BLaER1 (cell line): ENCODE measurements at regions not wholly inside any gene's neighbourhood (a gene's known extent, or its start where the extent isn't known, plus 50 kb on each side); places are given as distances from the start of the nearest gene placed in this dataset.

Source experiments
- H3K27ac ChIP-seq: shearing (Covaris generic); formaldehyde crosslinking; 2 replicates; pipeline ENCODE4 v1.8.1; 2022
- H3K27me3 ChIP-seq: shearing (Covaris generic); formaldehyde crosslinking; 2 replicates; pipeline ENCODE4 v1.8.1; 2022
- H3K36me3 ChIP-seq: shearing (Covaris generic); formaldehyde crosslinking; 2 replicates; pipeline ENCODE4 v1.8.1; 2022
- H3K4me1 ChIP-seq: shearing (Covaris generic); formaldehyde crosslinking; 2 replicates; pipeline ENCODE4 v1.8.1; 2022
- H3K4me2 ChIP-seq: shearing (Covaris generic); formaldehyde crosslinking; 2 replicates; pipeline ENCODE4 v1.8.1; 2022
- H3K4me3 ChIP-seq: shearing (Covaris generic); formaldehyde crosslinking; 2 replicates; pipeline ENCODE4 v1.8.1; 2022
- H3K9ac ChIP-seq: shearing (Covaris generic); formaldehyde crosslinking; 2 replicates; pipeline ENCODE4 v1.8.1; 2022
- H3K9me3 ChIP-seq: shearing (Covaris generic); formaldehyde crosslinking; 2 replicates; pipeline ENCODE4 v1.8.1; 2022
- H4K20me1 ChIP-seq: shearing (Covaris generic); formaldehyde crosslinking; 2 replicates; pipeline ENCODE4 v1.8.1; 2022
- Cebpa-rat ChIP-seq: shearing (Covaris generic); IDR thresholded peaks from 2 replicates; pipeline ENCODE4 v1.8.1; 2022

DNA sequence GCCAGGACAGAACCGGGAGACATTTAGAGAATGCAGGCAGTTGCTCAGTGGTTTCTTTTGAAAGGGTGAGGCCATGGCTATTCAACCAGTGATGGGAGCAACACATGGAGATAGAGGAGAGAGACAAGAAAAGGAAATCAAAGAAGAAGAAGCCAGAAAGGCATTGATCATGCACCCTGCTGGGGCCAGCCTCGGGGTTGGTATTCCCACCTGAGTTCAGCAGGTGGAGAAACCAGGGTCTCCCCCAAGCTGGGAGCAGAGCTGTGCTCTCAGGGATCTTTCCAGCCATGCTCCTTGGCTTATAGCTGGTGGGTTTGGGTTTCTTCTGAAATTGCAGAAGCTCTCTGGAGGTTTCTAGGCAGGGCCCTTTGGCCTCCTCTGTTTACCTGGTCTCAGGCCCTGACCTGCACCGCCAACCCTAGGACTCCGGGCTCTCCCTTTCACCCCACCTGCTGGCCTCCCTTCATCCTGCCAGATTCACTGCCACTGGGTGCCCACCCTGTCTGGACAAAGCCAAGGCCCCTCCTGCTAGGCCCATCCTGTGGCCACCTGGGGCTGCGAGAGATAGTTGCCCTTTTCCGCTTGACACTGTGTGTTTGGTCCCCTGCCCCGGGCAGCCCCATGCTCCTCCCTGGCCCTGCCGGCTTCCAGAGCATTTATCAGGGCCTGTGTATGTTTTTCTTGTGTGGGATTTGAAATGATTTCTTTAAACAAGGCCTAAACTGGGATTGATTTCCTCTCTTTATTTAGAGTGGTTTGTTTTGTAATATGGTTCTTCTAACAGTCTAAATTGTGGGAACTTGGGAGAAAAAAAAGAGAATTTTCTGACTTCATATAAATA lies 126.7 kb downstream of the DDX1 start:
- Histone ChIP-seq H3K9me3 (no peaks in the 10 kb centered on the region), H3K9ac (no peak overlapping the region), H3K27me3 (no peaks in the 10 kb centered on the region), H3K4me1 (peaks cover 49% of the 10 kb centered on the region), H4K20me1 (no peaks in the 10 kb centered on the region), H3K36me3 (no peaks in the 10 kb centered on the region), H3K4me3 (no peak overlapping the region), H3K27ac (peak overlapping the region; percentile 18; the same call in 1 of the 2 replicates), H3K4me2 (peak overlapping the region; percentile 74)
- no peak for TF ChIP-seq Cebpa-rat

DNA sequence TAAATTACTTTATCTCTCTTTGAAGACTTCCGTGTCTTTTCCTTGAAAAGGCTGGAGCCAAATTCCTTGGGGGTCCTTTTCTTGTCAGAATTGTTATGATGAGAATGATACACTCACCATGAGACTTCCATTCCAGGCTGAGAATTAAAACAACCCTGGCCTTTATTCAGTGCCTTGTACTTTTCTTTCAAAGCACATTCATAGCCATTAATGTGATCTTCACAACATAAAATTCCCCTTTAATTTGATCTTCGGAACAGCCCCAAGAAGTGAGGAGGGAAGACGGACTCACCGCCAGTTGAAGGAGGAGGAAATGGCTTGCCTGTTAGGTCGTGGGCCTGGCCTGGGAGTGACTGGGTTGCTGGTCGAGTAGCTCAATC lies 127.3 kb downstream of the DDX1 start:
- H3K27me3 ChIP-seq, result no peaks in the 10 kb centered on the region
- TF ChIP-seq Cebpa-rat, result no peak
- H3K9ac ChIP-seq, result no peak overlapping the region
- no peaks in the 10 kb centered on the region for H3K9me3 ChIP-seq
- H3K4me1 ChIP-seq, result peaks cover 52% of the 10 kb centered on the region
- no peak overlapping the region for H3K4me3 ChIP-seq
- no peak overlapping the region for H3K4me2 ChIP-seq
- H3K36me3 ChIP-seq, result no peaks in the 10 kb centered on the region
- H3K27ac ChIP-seq, result no peak overlapping the region
- H4K20me1 ChIP-seq, result no peaks in the 10 kb centered on the region

GRCh38 chr2:15719566-15720313 lies 128.1 kb downstream of the DDX1 start:
- Histone ChIP-seq H3K9ac (no peak overlapping the region), H3K27me3 (no peaks in the 10 kb centered on the region), H3K4me2 (no peak overlapping the region), H3K36me3 (no peaks in the 10 kb centered on the region), H4K20me1 (no peaks in the 10 kb centered on the region), H3K4me3 (no peak overlapping the region), H3K4me1 (peaks cover 60% of the 10 kb centered on the region), H3K27ac (no peak overlapping the region), H3K9me3 (no peaks in the 10 kb centered on the region)
- TF ChIP-seq Cebpa-rat, result no peak

DNA sequence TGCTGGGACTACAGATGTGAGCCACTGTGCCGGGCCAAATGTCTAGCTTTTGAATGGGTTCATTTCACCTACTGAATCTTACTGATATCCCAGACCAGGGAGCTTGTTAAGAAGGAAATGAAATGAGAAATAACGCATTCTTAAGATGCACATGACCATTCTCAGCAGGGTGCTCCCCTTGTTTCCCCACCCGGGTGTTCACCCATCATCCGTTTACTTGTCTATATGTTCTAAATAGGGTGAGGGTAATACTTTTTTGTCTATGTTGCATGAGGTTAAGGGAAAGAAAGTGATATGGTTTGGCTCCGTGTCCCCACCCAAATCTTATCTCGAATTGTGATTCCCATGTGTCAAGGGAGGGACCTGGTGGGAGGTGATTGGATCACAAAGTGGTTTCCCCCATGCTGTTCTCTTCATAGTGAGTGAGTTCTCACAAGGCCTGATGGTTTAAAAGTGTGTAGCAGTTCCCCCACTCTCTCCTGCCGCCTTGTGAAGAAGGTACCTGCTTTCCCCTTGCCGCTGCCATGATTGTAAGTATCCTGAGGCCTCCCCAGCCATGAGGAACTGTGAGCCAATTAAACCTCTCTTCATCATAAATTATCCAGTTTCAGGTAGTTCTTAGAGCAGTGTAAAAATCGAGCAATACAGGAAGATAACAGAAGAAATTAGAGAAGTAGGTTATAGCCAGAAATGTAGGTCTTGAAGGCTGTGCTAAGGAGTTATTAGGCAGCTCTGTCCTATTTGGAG lies 129.1 kb downstream of the DDX1 start:
- Histone ChIP-seq H3K4me2 (no peak overlapping the region), H3K4me3 (no peak overlapping the region), H3K27ac (no peak overlapping the region), H3K9me3 (no peaks in the 10 kb centered on the region), H3K9ac (no peak overlapping the region), H3K36me3 (no peaks in the 10 kb centered on the region), H4K20me1 (no peaks in the 10 kb centered on the region), H3K4me1 (peaks cover 57% of the 10 kb centered on the region), H3K27me3 (no peaks in the 10 kb centered on the region)
- no peak for TF ChIP-seq Cebpa-rat

DNA sequence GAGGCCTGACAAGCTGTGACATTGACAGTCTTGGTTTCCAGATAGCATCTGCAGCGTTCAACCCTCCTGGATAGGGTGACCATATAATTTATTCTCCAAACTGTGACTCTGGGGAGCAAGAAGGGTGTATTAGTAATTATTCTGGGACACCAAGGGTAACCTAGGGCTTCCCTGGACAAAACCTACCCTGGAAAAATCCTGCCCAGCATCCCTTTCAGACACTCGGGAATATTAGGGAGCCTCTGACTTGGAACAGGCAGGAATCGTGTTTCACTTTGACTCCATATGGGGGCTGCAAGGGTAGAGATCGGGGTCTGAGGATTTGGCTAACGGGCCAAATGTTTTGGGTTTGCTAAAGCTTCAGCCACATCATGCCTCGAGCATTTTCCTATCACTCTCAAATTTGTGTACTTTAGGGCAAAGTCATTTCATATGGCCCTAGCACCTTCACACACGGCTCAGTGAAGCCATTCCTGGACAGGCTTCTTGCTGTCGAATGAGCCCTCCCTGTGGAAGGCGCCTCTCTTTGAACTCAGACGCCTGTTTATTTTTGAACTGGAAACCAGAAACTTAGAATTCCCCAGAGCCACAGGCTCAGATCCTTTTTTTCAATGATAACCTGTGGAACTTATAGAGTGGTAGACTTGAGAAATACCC lies 129.9 kb downstream of the DDX1 start:
- Histone ChIP-seq H3K36me3 (no peaks in the 10 kb centered on the region), H3K4me3 (no peak overlapping the region), H3K27ac (no peak overlapping the region), H3K4me1 (peaks cover 53% of the 10 kb centered on the region), H4K20me1 (no peaks in the 10 kb centered on the region), H3K4me2 (peak overlapping the region; percentile 25), H3K9me3 (no peaks in the 10 kb centered on the region), H3K27me3 (no peaks in the 10 kb centered on the region), H3K9ac (no peak overlapping the region)
- TF ChIP-seq Cebpa-rat, result no peak

- Histone ChIP-seq H3K4me2 (no peak overlapping the region), H3K9me3 (no peaks in the 10 kb centered on the region), H4K20me1 (no peaks in the 10 kb centered on the region), H3K27me3 (no peaks in the 10 kb centered on the region), H3K36me3 (no peaks in the 10 kb centered on the region), H3K27ac (no peak overlapping the region), H3K4me3 (no peak overlapping the region), H3K4me1 (peaks cover 39% of the 10 kb centered on the region), H3K9ac (no peak overlapping the region)
- no peak for TF ChIP-seq Cebpa-rat
Observed at GRCh38 chr2:15722980-15723379, 131.3 kb downstream of the DDX1 start.

GRCh38 chr2:15724235-15724634 lies 132.6 kb downstream of the DDX1 start:
- Histone ChIP-seq H3K4me3 (no peak overlapping the region), H3K9ac (no peak overlapping the region), H3K9me3 (no peaks in the 10 kb centered on the region), H4K20me1 (no peaks in the 10 kb centered on the region), H3K4me2 (peak overlapping the region; percentile 8; the same call in 1 of the 2 replicates), H3K4me1 (peaks cover 39% of the 10 kb centered on the region), H3K36me3 (no peaks in the 10 kb centered on the region), H3K27ac (no peak overlapping the region), H3K27me3 (no peaks in the 10 kb centered on the region)
- no peak for TF ChIP-seq Cebpa-rat

DNA sequence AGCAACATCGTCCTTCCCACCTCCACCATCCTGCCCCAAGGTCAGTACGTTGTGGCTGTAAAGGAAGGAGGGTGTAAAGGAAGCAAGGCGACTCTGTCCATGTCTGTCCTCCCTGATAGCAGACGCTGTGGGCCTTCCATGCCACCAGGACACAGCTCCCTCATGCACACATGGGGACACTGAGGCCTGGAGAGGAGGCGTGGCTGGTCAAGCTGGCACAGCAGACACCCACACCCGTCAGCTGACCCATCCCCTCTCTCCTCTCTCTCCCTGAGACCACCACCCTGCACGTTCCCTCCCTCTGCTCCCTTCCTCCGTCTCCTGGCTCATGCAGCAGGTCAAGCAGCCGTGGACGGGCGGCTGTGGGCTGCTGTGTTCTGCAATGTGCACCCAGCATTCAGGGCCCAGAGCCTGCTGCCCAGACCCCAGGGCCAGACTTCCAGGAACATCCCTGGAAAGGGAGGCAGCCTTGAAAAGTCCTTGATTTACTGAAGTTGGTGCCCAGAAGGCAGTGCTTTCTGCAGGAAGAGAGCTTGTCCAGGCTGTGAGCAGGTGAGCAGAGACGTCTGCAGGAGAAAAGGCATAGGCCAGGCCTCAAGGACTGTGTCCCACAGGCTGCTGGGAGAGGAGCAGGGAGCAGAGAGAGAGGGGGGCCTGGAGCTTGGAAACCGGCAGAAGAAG lies 133.6 kb downstream of the DDX1 start:
- Histone ChIP-seq H3K27ac (no peak overlapping the region), H3K9ac (no peak overlapping the region), H3K36me3 (no peaks in the 10 kb centered on the region), H3K4me3 (no peak overlapping the region), H3K9me3 (no peaks in the 10 kb centered on the region), H3K27me3 (no peaks in the 10 kb centered on the region), H4K20me1 (no peaks in the 10 kb centered on the region), H3K4me2 (no peak overlapping the region), H3K4me1 (peaks cover 47% of the 10 kb centered on the region)
- no peak for TF ChIP-seq Cebpa-rat

DNA sequence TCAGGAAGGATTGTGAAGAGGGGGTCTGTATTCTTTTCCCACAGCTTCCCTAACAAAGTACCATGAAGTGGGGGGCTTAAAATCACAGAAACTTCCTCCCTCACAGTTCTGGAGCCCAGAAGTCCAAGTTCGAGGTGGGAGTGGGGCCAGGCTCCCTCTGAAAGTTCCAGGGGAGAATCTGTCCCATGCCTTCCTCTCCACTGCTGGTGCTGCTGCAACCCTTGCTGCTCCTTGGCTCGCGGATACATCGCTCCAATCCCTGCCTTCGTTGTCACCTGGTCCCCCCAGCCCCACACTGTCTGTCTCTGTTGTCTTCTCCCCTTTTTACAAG lies 134.1 kb downstream of the DDX1 start:
- Histone ChIP-seq H3K36me3 (no peaks in the 10 kb centered on the region), H3K4me1 (peaks cover 52% of the 10 kb centered on the region), H3K27ac (no peak overlapping the region), H4K20me1 (peaks cover 3% of the 10 kb centered on the region; the same call in 1 of the 2 replicates), H3K4me2 (no peak overlapping the region), H3K9ac (no peak overlapping the region), H3K4me3 (no peak overlapping the region), H3K9me3 (no peaks in the 10 kb centered on the region), H3K27me3 (no peaks in the 10 kb centered on the region)
- no peak for TF ChIP-seq Cebpa-rat
